PC-9 (cell line): ENCODE measurements at regions not wholly inside any gene's neighbourhood (a gene's known extent, or its start where the extent isn't known, plus 50 kb on each side); places are given as distances from the start of the nearest gene placed in this dataset.

ENCODE experiments used
- BruUV-seq: library from RNA; stranded (reverse); fragments of 400-500 nt; replicated peaks from 2 replicates; lab custom pipeline; 2021; lab: Mats Ljungman, UMichigan
- CTCF ChIA-PET: fragments of 300-600 bp; sonication (Branson Sonifier 250); formaldehyde crosslinking; loops from one replicate; lab custom pipeline; 2022; ENCODE audit warnings: antibody characterized with exemption; lab: Charles Lee
- POLR2A ChIA-PET: fragments of 300-600 bp; sonication (Branson Sonifier 250); formaldehyde crosslinking; loops from one replicate; lab custom pipeline; 2022; ENCODE audit warnings: antibody characterized with exemption; ENCODE audit not compliant: unreplicated experiment; lab: Charles Lee
- DNase-seq, 2 experiments: peaks; one replicate each; pipeline versions ENCODE4 v3.0.0 to v3.0.0-alpha.2; 2015 to 2022; ENCODE audit warnings: mixed read lengths in 1 of 2
- H2AFZ ChIP-seq: fragments of 200-600 bp; sonication (generic); 2 replicates; pipeline ENCODE4 v1.8.1; 2017; ENCODE audit warnings: antibody characterized with exemption
- H3F3A ChIP-seq: fragments of 200-600 bp; sonication (generic); 2 replicates; pipeline ENCODE4 v1.8.1; 2017; ENCODE audit warnings: antibody characterized with exemption, mild to moderate bottlenecking, low read depth; ENCODE audit not compliant: insufficient read depth
- H3K27ac ChIP-seq: fragments of 200-600 bp; sonication (generic); 2 replicates; pipeline ENCODE4 v1.6.1; 2016; ENCODE audit warnings: mixed run types
- H3K27me3 ChIP-seq: fragments of 200-600 bp; sonication (generic); 2 replicates; pipeline ENCODE4 v1.6.1; 2016; ENCODE audit warnings: low read depth, mixed run types; ENCODE audit not compliant: insufficient read depth
- H3K36me3 ChIP-seq: fragments of 200-600 bp; sonication (generic); 2 replicates; pipeline ENCODE4 v1.6.1; 2016; ENCODE audit warnings: low read depth, mixed run types
- H3K4me1 ChIP-seq: fragments of 200-600 bp; sonication (generic); replicated peaks from 2 replicates; pipeline ENCODE4 v1.6.1; 2016; ENCODE audit warnings: mixed run types; ENCODE audit not compliant: insufficient read depth
- H3K4me2 ChIP-seq: fragments of 200-600 bp; sonication (generic); 2 replicates; pipeline ENCODE4 v1.6.1; 2017; ENCODE audit warnings: mixed run types
- H3K4me3 ChIP-seq: fragments of 200-600 bp; sonication (generic); 2 replicates; pipeline ENCODE4 v1.6.1; 2016; ENCODE audit warnings: mixed run types
- H3K79me2 ChIP-seq: fragments of 200-600 bp; sonication (generic); 2 replicates; pipeline ENCODE4 v1.6.1; 2017; ENCODE audit warnings: low read depth, mixed run types
- H3K9me2 ChIP-seq: fragments of 200-600 bp; sonication (generic); 2 replicates; pipeline ENCODE4 v1.8.1; 2017; ENCODE audit warnings: mild to moderate bottlenecking; ENCODE audit not compliant: insufficient read depth
- H3K9me3 ChIP-seq: fragments of 200-600 bp; sonication (generic); 2 replicates; pipeline ENCODE4 v1.8.1; 2016; ENCODE audit warnings: low read depth; ENCODE audit not compliant: insufficient read depth
- H4K20me1 ChIP-seq: fragments of 200-600 bp; sonication (generic); 2 replicates; pipeline ENCODE4 v1.8.1; 2017; ENCODE audit not compliant: insufficient read depth
- CTCF ChIP-seq: fragments of 200-600 bp; sonication (generic); conservative IDR thresholded peaks from 2 replicates; pipeline ENCODE4 v1.6.1; 2017; ENCODE audit warnings: mixed run types, antibody characterized with exemption, mild to moderate bottlenecking, moderate library complexity
- EZH2 ChIP-seq: fragments of 200-600 bp; sonication (generic); IDR thresholded peaks from 2 replicates; pipeline ENCODE4 v1.8.0; 2017; ENCODE audit warnings: antibody characterized with exemption, low read depth
- intact Hi-C: fragments of 100-400 bp; cut with micrococcal nuclease; formaldehyde crosslinking; loops from one replicate; pipeline ENCODE4 v1.10.0; 2022; ENCODE audit not compliant: unreplicated experiment

- intact Hi-C loops = no loop called here
- H3K9me3 ChIP-seq = no peaks in the 10 kb centered on the region
- no peak overlapping the region for H3K4me2 ChIP-seq
- no peaks in the 10 kb centered on the region for H3K27me3 ChIP-seq
- TF ChIP-seq EZH2 (no peak), CTCF (no peak)
- H3F3A ChIP-seq = no peaks in the 10 kb centered on the region
- BruUV-seq = no TSS peak
- no peak overlapping the region for H3K4me3 ChIP-seq
- POLR2A ChIA-PET = no interaction called here
- no peaks in the 10 kb centered on the region for H3K9me2 ChIP-seq
- H4K20me1 ChIP-seq = no peaks in the 10 kb centered on the region
- H3K4me1 ChIP-seq = no peaks in the 10 kb centered on the region
- no peaks in the 10 kb centered on the region for H3K36me3 ChIP-seq
- DNase-seq = no peak
- no peaks in the 10 kb centered on the region for H3K79me2 ChIP-seq
- no peak overlapping the region for H2AFZ ChIP-seq
- CTCF ChIA-PET = no interaction called here
- H3K27ac ChIP-seq = no peak overlapping the region
Observed at GRCh38 chr1:10853701-10854100, 57.3 kb upstream of the CASZ1 start.

- intact Hi-C loops = no loop called here
- H3K4me1 ChIP-seq = no peaks in the 10 kb centered on the region
- ChIA-PET POLR2A (no interaction called here), CTCF (no interaction called here)
- no peak overlapping the region for H3K4me2 ChIP-seq
- no peak overlapping the region for H3K27ac ChIP-seq
- no TSS peak for BruUV-seq
- H4K20me1 ChIP-seq = no peaks in the 10 kb centered on the region
- no peak for TF ChIP-seq CTCF
- no peak for TF ChIP-seq EZH2
- no peaks in the 10 kb centered on the region for H3K9me3 ChIP-seq
- H3K4me3 ChIP-seq = no peak overlapping the region
- H3K79me2 ChIP-seq = no peaks in the 10 kb centered on the region
- no peak overlapping the region for H2AFZ ChIP-seq
- H3K27me3 ChIP-seq = no peaks in the 10 kb centered on the region
- DNase-seq = no peak
- H3K36me3 ChIP-seq = no peaks in the 10 kb centered on the region
- no peaks in the 10 kb centered on the region for H3K9me2 ChIP-seq
- H3F3A ChIP-seq = no peaks in the 10 kb centered on the region
Observed at GRCh38 chr1:10854856-10855459, 58.5 kb upstream of the CASZ1 start.

- DNase-seq = no peak
- H4K20me1 ChIP-seq = no peaks in the 10 kb centered on the region
- no peak overlapping the region for H2AFZ ChIP-seq
- no TSS peak for BruUV-seq
- H3K9me2 ChIP-seq = no peaks in the 10 kb centered on the region
- no peaks in the 10 kb centered on the region for H3K4me1 ChIP-seq
- H3K36me3 ChIP-seq = no peaks in the 10 kb centered on the region
- H3K27ac ChIP-seq = no peak overlapping the region
- POLR2A ChIA-PET = no interaction called here
- no peak overlapping the region for H3K4me2 ChIP-seq
- no peaks in the 10 kb centered on the region for H3F3A ChIP-seq
- no peaks in the 10 kb centered on the region for H3K27me3 ChIP-seq
- intact Hi-C loops = no loop called here
- H3K4me3 ChIP-seq = no peak overlapping the region
- TF ChIP-seq EZH2 = no peak
- TF ChIP-seq CTCF = no peak
- H3K9me3 ChIP-seq = no peaks in the 10 kb centered on the region
- H3K79me2 ChIP-seq = no peaks in the 10 kb centered on the region
- CTCF ChIA-PET = no interaction called here
Observed at GRCh38 chr1:10856176-10856683, 59.8 kb upstream of the CASZ1 start.
